ENCODE measurements at regions not wholly inside any gene's neighbourhood (a gene's known extent, or its start where the extent isn't known, plus 50 kb on each side); places are given as distances from the start of the nearest gene placed in this dataset.

DNA sequence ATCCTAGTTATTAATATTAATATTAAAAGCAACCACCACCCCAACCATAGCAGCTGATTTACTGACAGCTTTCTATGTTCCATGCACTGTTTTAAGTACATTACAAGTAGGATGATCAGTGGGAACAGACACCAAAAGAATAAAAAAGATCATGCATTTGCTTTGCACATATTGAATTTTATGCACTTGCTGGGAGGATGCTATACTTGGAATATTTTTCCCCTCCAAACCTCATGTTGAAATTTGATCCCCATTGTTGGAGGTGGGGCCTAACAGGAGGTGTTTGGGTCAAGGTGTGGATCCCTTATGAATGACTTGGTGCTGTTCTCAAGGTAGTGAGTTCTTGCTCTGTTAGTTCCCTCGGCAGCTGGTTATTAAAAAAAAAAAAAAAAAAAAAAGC is 178.9 kb upstream of the MYLIP start:
- TF ChIP-seq, protein P1, sequence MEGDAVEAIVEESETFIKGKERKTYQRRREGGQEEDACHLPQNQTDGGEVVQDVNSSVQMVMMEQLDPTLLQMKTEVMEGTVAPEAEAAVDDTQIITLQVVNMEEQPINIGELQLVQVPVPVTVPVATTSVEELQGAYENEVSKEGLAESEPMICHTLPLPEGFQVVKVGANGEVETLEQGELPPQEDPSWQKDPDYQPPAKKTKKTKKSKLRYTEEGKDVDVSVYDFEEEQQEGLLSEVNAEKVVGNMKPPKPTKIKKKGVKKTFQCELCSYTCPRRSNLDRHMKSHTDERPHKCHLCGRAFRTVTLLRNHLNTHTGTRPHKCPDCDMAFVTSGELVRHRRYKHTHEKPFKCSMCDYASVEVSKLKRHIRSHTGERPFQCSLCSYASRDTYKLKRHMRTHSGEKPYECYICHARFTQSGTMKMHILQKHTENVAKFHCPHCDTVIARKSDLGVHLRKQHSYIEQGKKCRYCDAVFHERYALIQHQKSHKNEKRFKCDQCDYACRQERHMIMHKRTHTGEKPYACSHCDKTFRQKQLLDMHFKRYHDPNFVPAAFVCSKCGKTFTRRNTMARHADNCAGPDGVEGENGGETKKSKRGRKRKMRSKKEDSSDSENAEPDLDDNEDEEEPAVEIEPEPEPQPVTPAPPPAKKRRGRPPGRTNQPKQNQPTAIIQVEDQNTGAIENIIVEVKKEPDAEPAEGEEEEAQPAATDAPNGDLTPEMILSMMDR (conservative IDR thresholded peaks at IDR 0.05) = no peak
- no peak for TF ChIP-seq ZFX (IDR thresholded peaks at IDR 0.05)
